ENCODE measurements at regions not wholly inside any gene's neighbourhood (a gene's known extent, or its start where the extent isn't known, plus 50 kb on each side); places are given as distances from the start of the nearest gene placed in this dataset.

GRCh38 chr5:68953875-68954617, 139.8 kb upstream of the SLC30A5 start:
- H3K4me3 ChIP-seq (ENCODE audit: low read length), result no peak overlapping the region
- TF ChIP-seq ZNF274 (IDR thresholded peaks at IDR 0.05; ENCODE audit: low read depth, low read length), result no peak

- TF ChIP-seq ZNF274 (IDR thresholded peaks at IDR 0.05; ENCODE audit: low read depth, low read length), result no peak
- H3K4me3 ChIP-seq (ENCODE audit: low read length), result no peak overlapping the region
These were observed 139.2 kb upstream of the SLC30A5 start for GRCh38 chr5:68954618-68954910.

- TF ChIP-seq ZNF274 (IDR thresholded peaks at IDR 0.05; ENCODE audit: low read depth, low read length), result no peak
- H3K4me3 ChIP-seq (ENCODE audit: low read length), result no peak overlapping the region
These were observed 136.2 kb upstream of the SLC30A5 start for GRCh38 chr5:68957591-68957990.

- no peak overlapping the region for H3K4me3 ChIP-seq (ENCODE audit: low read length)
- TF ChIP-seq ZNF274 (IDR thresholded peaks at IDR 0.05; ENCODE audit: low read depth, low read length), result no peak
These were observed 135.4 kb upstream of the SLC30A5 start for GRCh38 chr5:68958428-68958827.

- no peak overlapping the region for H3K4me3 ChIP-seq (ENCODE audit: low read length)
- no peak for TF ChIP-seq ZNF274 (IDR thresholded peaks at IDR 0.05; ENCODE audit: low read depth, low read length)
These were observed 133.4 kb upstream of the SLC30A5 start for GRCh38 chr5:68960456-68960855.

GRCh38 chr5:68960961-68961360, 132.9 kb upstream of the SLC30A5 start:
- H3K4me3 ChIP-seq (ENCODE audit: low read length), result no peak overlapping the region

GRCh38 chr5:68961762-68962161, 132.1 kb upstream of the SLC30A5 start:
- TF ChIP-seq ZNF274 (IDR thresholded peaks at IDR 0.05; ENCODE audit: low read depth, low read length), result no peak
- H3K4me3 ChIP-seq (ENCODE audit: low read length), result no peak overlapping the region

More at GRCh38 chr5:68960961-68961360, 132.9 kb upstream of the SLC30A5 start:
- no peak for TF ChIP-seq ZNF274 (IDR thresholded peaks at IDR 0.05; ENCODE audit: low read depth, low read length)

GRCh38 chr5:68962757-68963484, 130.9 kb upstream of the SLC30A5 start:
- no peak for TF ChIP-seq ZNF274 (IDR thresholded peaks at IDR 0.05; ENCODE audit: low read depth, low read length)
- no peak overlapping the region for H3K4me3 ChIP-seq (ENCODE audit: low read length)

- no peak overlapping the region for H3K4me3 ChIP-seq (ENCODE audit: low read length)
- TF ChIP-seq ZNF274 (IDR thresholded peaks at IDR 0.05; ENCODE audit: low read depth, low read length), result no peak
These were observed 129.1 kb upstream of the SLC30A5 start for GRCh38 chr5:68964679-68965078.

GRCh38 chr5:68965926-68966325, 127.9 kb upstream of the SLC30A5 start:
- no peak for TF ChIP-seq ZNF274 (IDR thresholded peaks at IDR 0.05; ENCODE audit: low read depth, low read length)
- H3K4me3 ChIP-seq (ENCODE audit: low read length), result no peak overlapping the region

- H3K4me3 ChIP-seq (ENCODE audit: low read length), result no peak overlapping the region
- no peak for TF ChIP-seq ZNF274 (IDR thresholded peaks at IDR 0.05; ENCODE audit: low read depth, low read length)
These were observed 127.2 kb upstream of the SLC30A5 start for GRCh38 chr5:68966596-68966995.

GRCh38 chr5:68968429-68968828, 125.4 kb upstream of the SLC30A5 start:
- no peak for TF ChIP-seq ZNF274 (IDR thresholded peaks at IDR 0.05; ENCODE audit: low read depth, low read length)
- H3K4me3 ChIP-seq (ENCODE audit: low read length), result no peak overlapping the region

GRCh38 chr5:68970617-68971016, 123.2 kb upstream of the SLC30A5 start:
- H3K4me3 ChIP-seq (ENCODE audit: low read length), result no peak overlapping the region

GRCh38 chr5:68973696-68974095, 120.1 kb upstream of the SLC30A5 start:
- no peak overlapping the region for H3K4me3 ChIP-seq (ENCODE audit: low read length)
- no peak for TF ChIP-seq ZNF274 (IDR thresholded peaks at IDR 0.05; ENCODE audit: low read depth, low read length)

More at GRCh38 chr5:68970617-68971016, 123.2 kb upstream of the SLC30A5 start:
- no peak for TF ChIP-seq ZNF274 (IDR thresholded peaks at IDR 0.05; ENCODE audit: low read depth, low read length)

GRCh38 chr5:68983043-68983442, 110.8 kb upstream of the SLC30A5 start:
- H3K4me3 ChIP-seq (ENCODE audit: low read length), result no peak overlapping the region
- TF ChIP-seq ZNF274 (IDR thresholded peaks at IDR 0.05; ENCODE audit: low read depth, low read length), result no peak

All from GM08714 (cell line).